Heart right ventricle (tissue), 16 donors: ENCODE measurements at regions not wholly inside any gene's neighbourhood (a gene's known extent, or its start where the extent isn't known, plus 50 kb on each side); places are given as distances from the start of the nearest gene placed in this dataset.

Experiments
- ATAC-seq, 8 donors: fragments of 200-7000 bp; cut with Tn5 transposase; one replicate each; pipeline ENCODE4 v1.9.1; 2020; ENCODE audit warnings: mild to moderate bottlenecking in 8 of 8, moderate library complexity in 8 of 8, moderate number of reproducible peaks in 1 of 8
- DNase-seq, 2 donors: peaks; one replicate each; pipeline ENCODE4 v3.0.0-alpha.2; 2020
- H3K27ac ChIP-seq, 10 donors: fragments of 200-600 bp; sonication (generic) in 2 of 10; one replicate each; pipeline versions ENCODE4 v1.5.0 to v1.8.0; 2020 to 2022; ENCODE audit warnings: mild to moderate bottlenecking in 3 of 10
- H3K27me3 ChIP-seq, 7 donors: fragments of 200-600 bp; one replicate each; pipeline ENCODE4 v1.8.0; 2021 to 2022; ENCODE audit warnings: mild to moderate bottlenecking in 2 of 7
- H3K36me3 ChIP-seq, 9 donors: fragments of 200-600 bp; sonication (generic) in 1 of 9; one replicate each; pipeline versions ENCODE4 v1.5.0 to v1.8.0; 2020 to 2022; ENCODE audit warnings: mild to moderate bottlenecking in 2 of 9
- H3K4me1 ChIP-seq, 9 donors: fragments of 200-600 bp; sonication (generic) in 1 of 9; one replicate each; pipeline versions ENCODE4 v1.5.0 to v1.8.0; 2020 to 2022; ENCODE audit warnings: mild to moderate bottlenecking in 4 of 9
- H3K4me3 ChIP-seq, 10 donors: fragments of 200-600 bp; sonication (generic) in 2 of 10; one replicate each; pipeline versions ENCODE4 v1.5.0 to v1.8.0; 2020 to 2022; ENCODE audit warnings: mild to moderate bottlenecking in 7 of 10, moderate library complexity in 2 of 10
- H3K9me3 ChIP-seq, 11 donors: fragments of 200-600 bp in 10 of 11; sonication (generic) in 2 of 11; one replicate each; pipeline versions ENCODE4 v1.5.0 to v1.8.0; 2013 to 2022; ENCODE audit warnings: mild to moderate bottlenecking in 2 of 11, control low read depth in 1 of 11, moderate library complexity in 1 of 11
- WGBS, 2 donors: extraction: QIAGEN DNeasy Blood & Tissue Kit; methylation state at CpG; one replicate each; pipeline ENCODE4 v1.1.7; 2013; ENCODE audit warnings: inconsistent platforms in 1 of 2; 5-methylcytosine and 5-hydroxymethylcytosine counted together
- intact Hi-C, 10 donors: fragments of 100-400 bp; cut with DNase I; formaldehyde crosslinking; loops; one replicate each; pipeline versions ENCODE4 v1.11.1 to v1.14.2; 2022
- TF ChIP-seq, protein P1 (sequence below), 9 donors: fragments of 200-600 bp; sonication (generic) in 2 of 9; IDR thresholded peaks; one replicate each; pipeline versions ENCODE4 v1.5.0 to v1.8.0; 2021 to 2022; ENCODE audit warnings: antibody characterized with exemption in 9 of 9, mild to moderate bottlenecking in 5 of 9, moderate library complexity in 1 of 9
- donor health status: Arrhythmogenic right ventricular cardiomyopathy.
- donor health status: ischemic (EF 13 %, LVEDD 7.1; RV severe dilation, severe dysfunction).
- donor health status: healthy with polysubstance abuse.
- donor health status: DM: no; HTN: yes; CAD: no.
- donor health status: DM: no; HTN: no; CAD: no.
- donor health status: ischemic (EF 25% LVEDD 6.9; RV normal size, moderate dysfunction).
- donor health status: ischemic (EF 25% LVEDD 5.7; RV mildly dilated, moderate dysfunction).
- donor health status: healthy.
- donor health status: DM: yes; HTN: yes; CAD: no.
- donor health status: Ischemic cardiomyopathy.
- donor health status: ischemic (EF 35%, LVEDD 5.7; RV mildly dilated, moderate dysfunction).
- donor health status: nonischemic (EF 11% LVEDD 7.7; RV severe dilation, severe dysfunction).
- donor health status: DM: yes; HTN: yes; CAD: no.
- donor health status: PGD.
- donor health status: ischemic (EF 29% LVEDD 5.4; RV normal size, mild dysfunction).
- donor health status: nonischemic (EF 23%, LVEDD 6.1; RV moderate dilation, normal function).

GRCh38 chr6:92047152-92047850 is 1372.1 kb downstream of the EPHA7 start:
- no peaks in the 10 kb centered on the region for H3K9me3 ChIP-seq
- ATAC-seq (no peak), DNase-seq (no peak)
- no peak overlapping the region for H3K27ac ChIP-seq
- no peaks in the 10 kb centered on the region for H3K36me3 ChIP-seq
- no peaks in the 10 kb centered on the region for H3K27me3 ChIP-seq
- WGBS, 2 donors = 41 to 58% methylated on average over 4 of the region's 4 CpGs
- no peaks in the 10 kb centered on the region for H3K4me1 ChIP-seq
- H3K4me3 ChIP-seq = no peak overlapping the region
- TF ChIP-seq, protein P1, sequence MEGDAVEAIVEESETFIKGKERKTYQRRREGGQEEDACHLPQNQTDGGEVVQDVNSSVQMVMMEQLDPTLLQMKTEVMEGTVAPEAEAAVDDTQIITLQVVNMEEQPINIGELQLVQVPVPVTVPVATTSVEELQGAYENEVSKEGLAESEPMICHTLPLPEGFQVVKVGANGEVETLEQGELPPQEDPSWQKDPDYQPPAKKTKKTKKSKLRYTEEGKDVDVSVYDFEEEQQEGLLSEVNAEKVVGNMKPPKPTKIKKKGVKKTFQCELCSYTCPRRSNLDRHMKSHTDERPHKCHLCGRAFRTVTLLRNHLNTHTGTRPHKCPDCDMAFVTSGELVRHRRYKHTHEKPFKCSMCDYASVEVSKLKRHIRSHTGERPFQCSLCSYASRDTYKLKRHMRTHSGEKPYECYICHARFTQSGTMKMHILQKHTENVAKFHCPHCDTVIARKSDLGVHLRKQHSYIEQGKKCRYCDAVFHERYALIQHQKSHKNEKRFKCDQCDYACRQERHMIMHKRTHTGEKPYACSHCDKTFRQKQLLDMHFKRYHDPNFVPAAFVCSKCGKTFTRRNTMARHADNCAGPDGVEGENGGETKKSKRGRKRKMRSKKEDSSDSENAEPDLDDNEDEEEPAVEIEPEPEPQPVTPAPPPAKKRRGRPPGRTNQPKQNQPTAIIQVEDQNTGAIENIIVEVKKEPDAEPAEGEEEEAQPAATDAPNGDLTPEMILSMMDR (IDR thresholded peaks at IDR 0.05) = no peak
- intact Hi-C loops = no loop called here

DNA sequence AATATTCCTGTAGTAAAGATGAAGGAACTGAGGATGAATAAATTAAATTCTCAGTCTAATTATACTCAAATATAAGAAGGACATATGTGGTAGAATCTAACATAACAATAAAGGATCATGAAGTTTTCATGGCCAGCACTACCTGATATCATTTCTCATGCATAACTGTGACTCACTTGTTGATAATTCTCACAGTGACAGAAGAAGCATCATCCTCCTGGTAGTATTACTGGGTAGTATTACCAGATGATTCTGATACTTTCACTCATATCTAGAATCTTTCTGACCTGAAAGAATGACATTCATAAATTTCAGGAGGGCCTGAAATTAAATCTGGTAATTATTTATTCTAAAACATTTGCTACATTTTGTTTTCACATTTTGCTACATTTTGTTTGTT is 1375.0 kb downstream of the EPHA7 start:
- DNase-seq (no peak), ATAC-seq (no peak)
- TF ChIP-seq, protein P1 (IDR thresholded peaks at IDR 0.05) = no peak
- no peak overlapping the region for H3K4me3 ChIP-seq
- H3K27ac ChIP-seq = no peak overlapping the region
- intact Hi-C loops = no loop called here
- no peaks in the 10 kb centered on the region for H3K9me3 ChIP-seq
- no peaks in the 10 kb centered on the region for H3K27me3 ChIP-seq
- no peaks in the 10 kb centered on the region for H3K36me3 ChIP-seq
- H3K4me1 ChIP-seq = no peaks in the 10 kb centered on the region

- WGBS, 2 donors = 36 to 44% methylated on average over 3 of the region's 3 CpGs
- Histone ChIP-seq H3K27me3 (no peaks in the 10 kb centered on the region), H3K9me3 (no peaks in the 10 kb centered on the region)
These were observed 1375.6 kb downstream of the EPHA7 start for GRCh38 chr6:92043777-92044176.

GRCh38 chr6:92026878-92027277 is 1392.5 kb downstream of the EPHA7 start:
- TF ChIP-seq, protein P1 (IDR thresholded peaks at IDR 0.05) = no peak
- peaks cover 0 to 6% (median 0%) of the 10 kb centered on the region in 11 donors for H3K9me3 ChIP-seq
- DNase-seq (no peak), ATAC-seq (no peak)
- H3K4me1 ChIP-seq = no peaks in the 10 kb centered on the region
- H3K27ac ChIP-seq = no peak overlapping the region
- 88 to 94% methylated on average over 1 of the region's 1 CpG for WGBS, 2 donors
- intact Hi-C loops = no loop called here
- H3K4me3 ChIP-seq = no peak overlapping the region
- H3K36me3 ChIP-seq = no peaks in the 10 kb centered on the region
- no peaks in the 10 kb centered on the region for H3K27me3 ChIP-seq

More at GRCh38 chr6:92043777-92044176, 1375.6 kb downstream of the EPHA7 start:
- Histone ChIP-seq H3K4me3 (no peak overlapping the region), H3K4me1 (no peaks in the 10 kb centered on the region), H3K27ac (no peak overlapping the region), H3K36me3 (no peaks in the 10 kb centered on the region)
- no peak for DNase-seq
- TF ChIP-seq, protein P1 (IDR thresholded peaks at IDR 0.05) = no peak
- no peak for ATAC-seq
- intact Hi-C loops = no loop called here
